Amniotic epithelial cell (primary cell): ENCODE measurements at regions not wholly inside any gene's neighbourhood (a gene's known extent, or its start where the extent isn't known, plus 50 kb on each side); places are given as distances from the start of the nearest gene placed in this dataset.
"Not testable (repeated sequence)": the region's sequence is repeated elsewhere in the genome, so short reads cannot be mapped to it uniquely, and the experiment has no call there.

ENCODE experiments used
- DNase-seq: peaks from one replicate; pipeline ENCODE4 v3.0.0-alpha.2; 2010; ENCODE audit warnings: low read depth

DNA sequence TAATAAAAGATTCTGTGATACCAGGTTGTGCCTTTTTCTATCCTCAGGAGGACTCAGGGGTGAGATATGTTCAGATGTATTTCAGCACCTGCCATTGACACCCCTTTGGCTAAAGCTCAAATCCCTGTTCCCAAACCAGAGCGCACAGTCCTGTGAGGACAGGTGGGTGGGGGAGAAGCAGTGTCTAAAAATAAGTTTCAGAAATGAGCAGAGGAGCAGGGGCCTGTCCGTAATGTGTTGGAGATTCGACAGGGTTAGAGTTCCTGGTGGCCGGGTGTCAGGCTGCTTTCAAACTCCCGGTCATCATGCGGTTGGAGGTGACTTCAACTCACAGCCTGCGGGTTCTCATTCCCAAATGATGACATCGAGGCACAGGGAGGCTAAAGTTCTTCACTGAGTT, 211.5 kb downstream of the KLF6 start:
- no peak for DNase-seq

- DNase-seq, result no peak
Observed at GRCh38 chr10:3571310-3571825, 213.6 kb downstream of the KLF6 start.

- DNase-seq, result no peak
Observed at GRCh38 chr10:3570855-3571266, 214.1 kb downstream of the KLF6 start.

GRCh38 chr10:3570131-3570729, 214.8 kb downstream of the KLF6 start:
- DNase-seq, result no peak

DNA sequence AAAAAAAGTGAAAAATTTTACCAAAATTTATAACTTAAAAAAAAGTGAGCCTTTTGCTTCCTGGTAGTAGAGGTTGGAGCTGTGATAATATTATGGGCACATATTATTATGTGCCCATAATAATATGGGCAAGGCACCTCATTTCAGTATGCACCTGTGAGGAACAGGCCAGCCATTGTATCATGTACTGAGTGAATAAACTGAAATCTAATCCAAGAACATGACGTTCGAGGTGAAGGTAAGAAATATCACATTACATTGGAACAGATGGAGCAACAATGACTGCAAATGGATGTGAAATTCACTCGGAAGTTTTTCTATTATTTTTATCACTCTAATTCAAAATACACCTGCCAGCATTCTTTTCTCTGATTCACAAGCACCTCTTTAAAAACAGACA, 216.0 kb downstream of the KLF6 start:
- no peak for DNase-seq

- DNase-seq, result no peak
Observed at GRCh38 chr10:3568392-3568791, 216.6 kb downstream of the KLF6 start.

DNA sequence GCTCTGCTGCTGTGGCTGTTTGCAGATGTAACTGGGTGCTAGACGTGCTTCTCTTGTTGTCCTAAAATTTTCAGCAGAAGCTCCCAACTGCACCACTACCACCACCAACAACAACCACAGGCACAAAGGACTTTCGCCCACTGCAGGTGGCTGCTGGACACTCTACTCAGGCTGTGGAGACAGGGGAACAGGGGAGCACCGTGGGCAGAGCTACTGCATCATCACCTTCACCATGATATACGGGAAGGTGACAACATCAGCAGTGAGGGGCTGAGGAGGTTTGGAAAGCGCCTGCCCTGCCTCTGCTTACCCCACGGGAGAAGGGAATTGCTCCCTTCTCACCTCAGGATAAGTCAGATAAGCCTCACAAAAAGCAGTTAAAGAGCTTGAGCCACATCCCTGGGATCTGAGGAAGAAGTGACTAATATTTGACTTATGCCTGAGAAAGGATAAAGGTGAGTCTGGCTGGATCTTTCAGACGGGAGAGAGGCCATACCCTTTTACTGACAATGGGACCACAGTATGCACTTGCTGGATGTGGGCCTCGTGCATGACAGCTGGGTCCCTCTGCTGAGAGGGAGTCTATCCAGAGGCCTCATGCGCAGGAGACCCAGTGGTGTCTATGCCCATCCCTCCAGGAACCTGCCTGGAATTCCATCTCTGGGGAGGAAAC, 217.6 kb downstream of the KLF6 start:
- no peak for DNase-seq

- no peak for DNase-seq
Observed at GRCh38 chr10:3566627-3567026, 218.4 kb downstream of the KLF6 start.

DNA sequence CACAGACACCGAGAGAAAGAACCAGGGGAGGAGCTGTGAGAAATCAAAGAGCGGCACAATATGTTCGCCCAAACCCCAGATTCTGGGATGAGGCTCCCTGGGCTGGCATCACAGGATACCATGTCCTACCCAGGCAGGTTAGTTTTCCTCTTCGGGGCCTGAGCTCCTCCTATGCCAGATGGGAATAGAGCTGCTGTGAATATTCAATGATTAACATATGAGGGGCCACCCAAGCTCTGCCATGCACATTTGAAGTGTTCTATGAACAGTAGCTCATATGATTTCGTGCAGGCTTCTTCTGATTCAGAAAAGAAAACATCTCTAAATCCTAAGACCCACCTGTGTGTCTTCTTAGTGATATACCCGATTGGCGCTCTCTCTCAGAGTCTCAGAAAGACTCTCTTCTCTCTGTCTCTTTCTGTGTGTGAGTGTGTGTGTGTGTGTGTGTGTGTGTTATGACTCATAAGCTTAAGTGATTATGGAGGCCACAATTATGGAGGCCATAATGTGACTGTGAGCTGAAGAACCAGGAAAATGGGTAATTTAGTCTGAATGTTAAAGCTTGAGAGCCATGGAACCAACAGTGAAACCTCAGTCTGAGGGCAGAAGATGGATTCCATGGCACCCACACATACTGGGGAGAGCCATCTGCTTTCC, 220.5 kb downstream of the KLF6 start:
- peak; percentile 34 for DNase-seq

- DNase-seq, result no peak
Observed at GRCh38 chr10:3563298-3563697, 221.7 kb downstream of the KLF6 start.

DNA sequence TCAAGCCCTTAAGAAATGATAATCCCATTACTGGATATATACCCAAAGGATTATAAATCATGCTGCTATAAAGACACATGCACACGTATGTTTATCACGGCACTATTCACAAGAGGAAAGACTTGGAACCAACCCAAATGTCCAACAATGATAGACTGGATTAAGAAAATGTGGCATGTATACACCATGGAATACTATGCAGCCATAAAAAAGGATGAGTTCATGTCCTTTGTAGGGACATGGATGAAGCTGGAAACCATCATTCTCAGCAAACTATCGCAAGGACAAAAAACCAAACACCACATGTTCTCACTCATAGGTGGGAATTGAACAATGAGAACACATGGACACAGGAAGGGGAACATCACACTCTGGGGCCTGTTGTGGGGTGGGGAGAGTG, 224.4 kb downstream of the KLF6 start:
- not testable (repeated sequence) for DNase-seq

DNA sequence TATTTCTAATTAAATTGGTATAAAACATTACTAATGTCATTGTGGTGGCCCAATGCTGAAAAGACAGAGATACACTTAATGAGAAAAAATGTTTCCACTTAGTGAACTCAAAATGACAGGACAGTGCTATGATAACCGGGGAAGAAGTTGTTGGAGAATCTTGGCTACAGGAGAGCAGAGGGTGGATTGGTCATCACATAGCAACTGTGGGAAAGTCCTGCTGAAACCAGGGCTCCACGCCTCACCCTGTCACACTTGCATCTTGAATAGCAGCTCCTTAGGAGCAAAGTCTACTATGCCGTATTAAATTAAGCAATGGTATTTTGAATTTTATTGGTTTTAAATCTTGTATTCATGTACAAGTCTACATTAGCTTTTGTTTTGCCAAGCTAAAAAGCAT, 225.5 kb downstream of the KLF6 start:
- DNase-seq, result no peak

- no peak for DNase-seq
Observed at GRCh38 chr10:3559011-3559410, 226.0 kb downstream of the KLF6 start.

GRCh38 chr10:3556191-3557017, 228.6 kb downstream of the KLF6 start:
- peak; percentile 17 for DNase-seq

- no peak for DNase-seq
Observed at GRCh38 chr10:3554121-3554522, 230.9 kb downstream of the KLF6 start.

DNA sequence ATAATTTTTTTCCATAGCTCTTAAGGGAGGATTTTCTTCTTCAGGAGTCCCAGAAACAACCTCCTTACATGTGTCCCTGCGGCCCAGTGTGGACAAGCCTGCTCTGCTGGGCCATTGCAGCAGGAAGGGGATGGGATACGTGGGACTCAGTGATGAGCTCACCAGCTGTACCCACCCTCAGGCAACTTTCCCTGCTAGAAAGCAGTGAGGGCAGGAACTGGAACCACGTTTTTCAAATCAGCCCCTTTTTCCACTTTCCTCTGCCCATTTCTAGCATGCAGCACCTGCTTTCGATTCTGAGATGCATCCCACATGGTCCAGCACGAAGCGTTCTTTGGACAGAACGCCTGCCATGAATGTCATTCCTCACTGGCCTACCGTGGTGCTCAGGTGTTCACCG, 232.7 kb downstream of the KLF6 start:
- DNase-seq, result no peak

DNA sequence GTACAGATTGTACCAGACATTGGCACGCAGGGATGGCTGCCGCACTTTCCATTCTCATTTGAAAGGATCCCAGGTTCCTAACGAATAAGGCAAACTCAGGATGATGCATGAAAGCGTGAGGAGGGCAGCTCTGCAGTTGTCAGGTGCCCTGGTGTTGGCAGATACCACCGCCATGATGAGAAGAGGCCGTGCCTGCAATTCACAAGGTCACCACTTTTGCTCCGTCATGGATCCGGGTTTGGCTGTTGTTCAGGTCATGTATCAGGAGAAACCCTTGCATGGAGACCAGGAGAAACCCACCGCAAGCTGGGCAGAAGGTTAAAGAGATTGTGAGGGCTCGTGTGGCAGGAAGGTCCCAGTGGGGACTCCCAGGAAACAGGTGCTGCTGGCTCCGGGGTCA, 233.2 kb downstream of the KLF6 start:
- no peak for DNase-seq

DNA sequence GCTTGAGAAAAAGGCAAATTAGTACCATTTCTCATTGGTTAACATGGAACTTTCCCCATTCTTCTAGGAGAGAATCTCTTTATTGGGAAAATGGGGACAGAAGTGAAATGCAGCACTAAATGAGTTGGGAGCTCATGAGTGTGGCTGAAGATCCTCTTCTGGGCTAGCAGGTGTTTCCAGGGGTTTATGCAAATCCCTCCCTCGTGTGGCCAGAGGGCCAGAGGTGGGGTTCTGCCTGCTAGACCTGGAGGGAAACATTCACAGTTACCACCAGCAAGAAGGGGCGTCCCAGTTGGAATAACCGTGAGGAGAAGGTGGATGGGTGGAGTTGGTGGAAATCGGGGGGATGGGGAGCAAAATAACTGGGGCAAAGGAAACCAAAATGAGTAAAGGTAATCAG, 235.9 kb downstream of the KLF6 start:
- no peak for DNase-seq

DNA sequence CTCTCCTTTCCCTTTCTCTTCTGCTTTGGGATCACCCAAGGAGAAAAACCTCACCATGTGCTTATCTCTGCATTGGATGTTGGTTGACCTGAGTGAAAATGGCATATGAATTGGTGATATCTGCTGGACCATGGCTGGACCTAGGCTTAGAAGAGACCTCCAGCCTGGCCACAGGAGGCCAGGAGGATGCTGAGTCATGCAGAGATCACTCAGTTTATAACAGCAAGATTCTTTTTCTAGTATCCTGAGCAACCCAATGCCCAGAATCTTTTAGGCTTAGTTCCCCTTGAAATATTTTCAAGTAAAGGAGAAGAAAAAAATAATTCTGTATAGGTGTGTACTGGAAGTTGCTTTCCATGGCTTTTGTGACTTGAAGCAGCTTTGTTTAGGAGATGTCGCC, 236.3 kb downstream of the KLF6 start:
- DNase-seq, result peak; percentile 9

- no peak for DNase-seq
Observed at GRCh38 chr10:3548076-3548475, 236.9 kb downstream of the KLF6 start.

DNA sequence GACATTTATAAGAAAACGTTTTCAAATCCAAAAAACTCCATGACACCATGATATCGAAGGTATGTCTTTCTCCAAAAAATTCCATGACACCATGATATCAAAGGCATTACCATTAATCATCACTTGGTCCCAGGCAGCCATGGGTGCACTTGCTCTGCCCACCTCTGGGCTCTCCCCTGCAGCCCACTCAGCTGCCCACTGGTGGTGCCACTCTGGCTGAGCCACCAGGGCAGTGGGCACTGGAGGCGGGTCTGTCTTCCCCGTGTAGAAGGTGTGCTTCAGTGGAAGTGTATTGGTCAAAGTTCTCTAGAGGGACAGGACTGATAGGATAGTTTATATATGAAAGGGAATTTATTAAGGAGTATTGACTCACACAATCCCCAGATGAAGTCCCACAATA, 240.4 kb downstream of the KLF6 start:
- DNase-seq, result no peak

GRCh38 chr10:3542185-3542611, 242.8 kb downstream of the KLF6 start:
- peak; percentile 66 for DNase-seq
